ENCODE measurements at regions not wholly inside any gene's neighbourhood (a gene's known extent, or its start where the extent isn't known, plus 50 kb on each side); places are given as distances from the start of the nearest gene placed in this dataset.

DNA sequence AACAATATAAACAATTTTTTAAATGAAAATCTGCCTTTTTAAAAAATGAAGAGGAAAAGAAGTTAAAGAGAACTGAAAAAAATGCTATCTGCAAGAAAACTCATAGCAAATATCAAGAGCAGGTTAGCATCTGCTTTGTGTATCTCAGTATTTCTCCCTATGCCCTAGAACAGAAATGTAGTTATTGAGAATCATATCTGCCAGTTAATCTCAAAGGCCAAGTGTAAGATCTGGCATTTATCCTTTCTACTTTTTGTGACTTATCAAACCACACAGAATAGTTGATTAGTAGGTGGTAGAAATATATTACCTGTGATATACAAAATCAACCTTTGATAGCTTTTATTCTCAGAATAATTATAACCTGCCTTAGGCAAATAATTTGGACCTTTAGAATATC is 1699.8 kb downstream of the EFNA5 start:
- Histone ChIP-seq H2BK20ac (ENCODE audit: low read depth, low read length, poor library complexity, severe bottlenecking) (no peak overlapping the region), H4K91ac (ENCODE audit: insufficient read length, low read depth, low read length) (no peak overlapping the region), H2BK12ac (ENCODE audit: insufficient read length, low read depth, low read length) (no peak overlapping the region), H3K14ac (ENCODE audit: insufficient read depth, low read length) (no peak overlapping the region), H3K23me2 (ENCODE audit: insufficient read length, low read depth, low read length, poor library complexity, severe bottlenecking) (no peaks in the 10 kb centered on the region), H4K8ac (replicated peaks; ENCODE audit: insufficient read length, low read depth, low read length) (no peak overlapping the region), H3K23ac (ENCODE audit: insufficient read length, low read depth, low read length) (no peak overlapping the region), H2AFZ (ENCODE audit: low read length) (no peak overlapping the region), H2BK5ac (ENCODE audit: insufficient read length, low read length) (no peak overlapping the region), H3K4me1 (ENCODE audit: insufficient read depth, low read length) (no peaks in the 10 kb centered on the region), H3K27me3 (ENCODE audit: insufficient read depth, low read length) (no peaks in the 10 kb centered on the region), H4K5ac (ENCODE audit: insufficient read length, low read depth, low read length) (no peak overlapping the region), H3K18ac (ENCODE audit: insufficient read length, low read depth, low read length) (no peak overlapping the region), H3K9ac (ENCODE audit: extremely low read depth, insufficient read length, low read length) (no peak overlapping the region), H3K4ac (ENCODE audit: low read depth, low read length) (no peak overlapping the region), H2BK120ac (ENCODE audit: low read depth, low read length, poor library complexity, severe bottlenecking) (no peak overlapping the region), H3K56ac (ENCODE audit: insufficient read length, low read depth, low read length) (no peak overlapping the region), H2BK15ac (ENCODE audit: low read depth, low read length) (no peak overlapping the region), H3T11ph (ENCODE audit: low read length) (no peak overlapping the region), H3K27ac (ENCODE audit: insufficient read length, low read depth, low read length) (no peak overlapping the region), H4K20me1 (ENCODE audit: control insufficient read depth, insufficient read depth, insufficient read length) (no peaks in the 10 kb centered on the region), H3K4me2 (ENCODE audit: insufficient read depth, insufficient read length, low read length) (no peak overlapping the region), H3K79me1 (ENCODE audit: insufficient read depth, low read depth, low read length, poor library complexity, severe bottlenecking) (no peaks in the 10 kb centered on the region), H2AK5ac (ENCODE audit: insufficient read length, low read length) (no peak overlapping the region), H3K9me3 (ENCODE audit: control insufficient read depth, low read depth, low read length) (no peaks in the 10 kb centered on the region), H3K79me2 (ENCODE audit: insufficient read depth, low read length) (no peaks in the 10 kb centered on the region)
- Mint-ChIP-seq H3K27me3 (ENCODE audit: low read depth) (no peaks in the 10 kb centered on the region), H3K9me3 (no peaks in the 10 kb centered on the region), H3K36me3 (ENCODE audit: insufficient read depth in 1 of 3, low read depth in 3 of 3) (no peaks in the 10 kb centered on the region), H3K27ac (no peak overlapping the region), H3K4me1 (no peaks in the 10 kb centered on the region), H3K4me3 (no peak overlapping the region)
- DNase-seq = no peak
- TF ChIP-seq, protein P1, sequence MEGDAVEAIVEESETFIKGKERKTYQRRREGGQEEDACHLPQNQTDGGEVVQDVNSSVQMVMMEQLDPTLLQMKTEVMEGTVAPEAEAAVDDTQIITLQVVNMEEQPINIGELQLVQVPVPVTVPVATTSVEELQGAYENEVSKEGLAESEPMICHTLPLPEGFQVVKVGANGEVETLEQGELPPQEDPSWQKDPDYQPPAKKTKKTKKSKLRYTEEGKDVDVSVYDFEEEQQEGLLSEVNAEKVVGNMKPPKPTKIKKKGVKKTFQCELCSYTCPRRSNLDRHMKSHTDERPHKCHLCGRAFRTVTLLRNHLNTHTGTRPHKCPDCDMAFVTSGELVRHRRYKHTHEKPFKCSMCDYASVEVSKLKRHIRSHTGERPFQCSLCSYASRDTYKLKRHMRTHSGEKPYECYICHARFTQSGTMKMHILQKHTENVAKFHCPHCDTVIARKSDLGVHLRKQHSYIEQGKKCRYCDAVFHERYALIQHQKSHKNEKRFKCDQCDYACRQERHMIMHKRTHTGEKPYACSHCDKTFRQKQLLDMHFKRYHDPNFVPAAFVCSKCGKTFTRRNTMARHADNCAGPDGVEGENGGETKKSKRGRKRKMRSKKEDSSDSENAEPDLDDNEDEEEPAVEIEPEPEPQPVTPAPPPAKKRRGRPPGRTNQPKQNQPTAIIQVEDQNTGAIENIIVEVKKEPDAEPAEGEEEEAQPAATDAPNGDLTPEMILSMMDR (conservative IDR thresholded peaks at IDR 0.05) = no peak
